ENCODE measurements at regions not wholly inside any gene's neighbourhood (a gene's known extent, or its start where the extent isn't known, plus 50 kb on each side); places are given as distances from the start of the nearest gene placed in this dataset.

DNA sequence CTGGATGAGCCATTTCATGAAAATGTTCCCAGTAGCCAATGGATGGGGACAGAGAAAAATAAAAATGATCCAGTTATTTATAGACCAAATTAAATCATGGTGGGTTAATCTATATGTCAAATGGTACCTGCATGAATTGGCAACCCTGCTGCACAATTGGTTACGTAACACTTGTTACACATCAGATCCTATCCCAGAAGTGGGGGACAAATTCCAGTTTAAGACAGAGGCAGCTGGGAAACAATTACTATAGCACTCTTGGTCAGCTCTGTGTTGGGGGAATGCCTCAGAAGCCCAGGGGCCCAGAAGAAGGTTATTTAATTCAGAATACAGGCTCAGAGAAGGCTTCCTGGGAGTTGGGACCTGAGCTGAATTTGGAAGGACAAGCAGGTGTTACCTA lies 81.1 kb upstream of the FLT1 start:
- TF ChIP-seq, protein P1, sequence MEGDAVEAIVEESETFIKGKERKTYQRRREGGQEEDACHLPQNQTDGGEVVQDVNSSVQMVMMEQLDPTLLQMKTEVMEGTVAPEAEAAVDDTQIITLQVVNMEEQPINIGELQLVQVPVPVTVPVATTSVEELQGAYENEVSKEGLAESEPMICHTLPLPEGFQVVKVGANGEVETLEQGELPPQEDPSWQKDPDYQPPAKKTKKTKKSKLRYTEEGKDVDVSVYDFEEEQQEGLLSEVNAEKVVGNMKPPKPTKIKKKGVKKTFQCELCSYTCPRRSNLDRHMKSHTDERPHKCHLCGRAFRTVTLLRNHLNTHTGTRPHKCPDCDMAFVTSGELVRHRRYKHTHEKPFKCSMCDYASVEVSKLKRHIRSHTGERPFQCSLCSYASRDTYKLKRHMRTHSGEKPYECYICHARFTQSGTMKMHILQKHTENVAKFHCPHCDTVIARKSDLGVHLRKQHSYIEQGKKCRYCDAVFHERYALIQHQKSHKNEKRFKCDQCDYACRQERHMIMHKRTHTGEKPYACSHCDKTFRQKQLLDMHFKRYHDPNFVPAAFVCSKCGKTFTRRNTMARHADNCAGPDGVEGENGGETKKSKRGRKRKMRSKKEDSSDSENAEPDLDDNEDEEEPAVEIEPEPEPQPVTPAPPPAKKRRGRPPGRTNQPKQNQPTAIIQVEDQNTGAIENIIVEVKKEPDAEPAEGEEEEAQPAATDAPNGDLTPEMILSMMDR (conservative IDR thresholded peaks at IDR 0.05): no peak
- H3K9me3 Mint-ChIP-seq: no peaks in the 10 kb centered on the region; a peak in 1 of 5 replicates
- Histone ChIP-seq H4K8ac (replicated peaks; ENCODE audit: insufficient read length, low read depth, low read length) (no peak overlapping the region), H2BK20ac (ENCODE audit: low read depth, low read length, poor library complexity, severe bottlenecking) (no peak overlapping the region), H3K9ac (ENCODE audit: extremely low read depth, insufficient read length, low read length) (no peak overlapping the region), H3K23ac (ENCODE audit: insufficient read length, low read depth, low read length) (no peak overlapping the region), H2BK120ac (ENCODE audit: low read depth, low read length, poor library complexity, severe bottlenecking) (no peak overlapping the region), H3K79me2 (ENCODE audit: insufficient read depth, low read length) (no peaks in the 10 kb centered on the region), H3K79me1 (ENCODE audit: insufficient read depth, low read depth, low read length, poor library complexity, severe bottlenecking) (no peaks in the 10 kb centered on the region), H4K20me1 (ENCODE audit: control insufficient read depth, insufficient read depth, insufficient read length) (no peaks in the 10 kb centered on the region), H3T11ph (ENCODE audit: low read length) (no peak overlapping the region), H3K4ac (ENCODE audit: low read depth, low read length) (no peak overlapping the region), H2BK15ac (ENCODE audit: low read depth, low read length) (no peak overlapping the region), H3K27me3 (ENCODE audit: insufficient read depth, low read length) (no peaks in the 10 kb centered on the region), H4K91ac (ENCODE audit: insufficient read length, low read depth, low read length) (no peak overlapping the region), H3K23me2 (ENCODE audit: insufficient read length, low read depth, low read length, poor library complexity, severe bottlenecking) (no peaks in the 10 kb centered on the region), H4K5ac (ENCODE audit: insufficient read length, low read depth, low read length) (no peak overlapping the region), H2BK12ac (ENCODE audit: insufficient read length, low read depth, low read length) (no peak overlapping the region), H3K4me1 (ENCODE audit: insufficient read depth, low read length) (peaks cover 7% of the 10 kb centered on the region; the same call in 1 of the 2 replicates), H3K27ac (ENCODE audit: insufficient read length, low read depth, low read length) (no peak overlapping the region), H3K56ac (ENCODE audit: insufficient read length, low read depth, low read length) (no peak overlapping the region), H2BK5ac (ENCODE audit: insufficient read length, low read length) (no peak overlapping the region), H3K18ac (ENCODE audit: insufficient read length, low read depth, low read length) (no peak overlapping the region), H3K9me3 (ENCODE audit: control insufficient read depth, low read depth, low read length) (no peaks in the 10 kb centered on the region), H2AK5ac (ENCODE audit: insufficient read length, low read length) (no peak overlapping the region), H3K4me2 (ENCODE audit: insufficient read depth, insufficient read length, low read length) (no peak overlapping the region), H2AFZ (ENCODE audit: low read length) (no peak overlapping the region), H3K14ac (ENCODE audit: insufficient read depth, low read length) (no peak overlapping the region)
- DNase-seq: no peak
- H3K4me1 Mint-ChIP-seq: peaks cover 23 to 25% of the 10 kb centered on the region in 2 experiments
- no CpG with 5 or more reads among the region's 1 CpG for WGBS (ENCODE audit: extremely low coverage, insufficient read length, low lambda C conversion rate)
- H3K36me3 Mint-ChIP-seq (ENCODE audit: insufficient read depth in 1 of 3, low read depth in 3 of 3): no peaks in the 10 kb centered on the region
- H3K27ac Mint-ChIP-seq: no peak overlapping the region
- H3K4me3 Mint-ChIP-seq: no peak overlapping the region
- H3K27me3 Mint-ChIP-seq (ENCODE audit: low read depth): peaks cover 10% of the 10 kb centered on the region

Measured in H9 (cell line).